ENCODE measurements at regions not wholly inside any gene's neighbourhood (a gene's known extent, or its start where the extent isn't known, plus 50 kb on each side); places are given as distances from the start of the nearest gene placed in this dataset.

GRCh38 chr5:109944461-109944860 lies 254.7 kb downstream of the MAN2A1 start:
- TF ChIP-seq POLR2A (IDR thresholded peaks at IDR 0.05) (no peak), CTCF (IDR thresholded peaks at IDR 0.05) (no peak)
